NCI-H128 (cell line): ENCODE measurements at regions not wholly inside any gene's neighbourhood (a gene's known extent, or its start where the extent isn't known, plus 50 kb on each side); places are given as distances from the start of the nearest gene placed in this dataset.
"Not testable (repeated sequence)": the region's sequence is repeated elsewhere in the genome, so short reads cannot be mapped to it uniquely, and the experiment has no call there.

Experiments
- DNase-seq: peaks from one replicate; lab custom pipeline; 2025; ENCODE audit not compliant: unreplicated experiment; lab: John Stamatoyannopoulos, UW

DNA sequence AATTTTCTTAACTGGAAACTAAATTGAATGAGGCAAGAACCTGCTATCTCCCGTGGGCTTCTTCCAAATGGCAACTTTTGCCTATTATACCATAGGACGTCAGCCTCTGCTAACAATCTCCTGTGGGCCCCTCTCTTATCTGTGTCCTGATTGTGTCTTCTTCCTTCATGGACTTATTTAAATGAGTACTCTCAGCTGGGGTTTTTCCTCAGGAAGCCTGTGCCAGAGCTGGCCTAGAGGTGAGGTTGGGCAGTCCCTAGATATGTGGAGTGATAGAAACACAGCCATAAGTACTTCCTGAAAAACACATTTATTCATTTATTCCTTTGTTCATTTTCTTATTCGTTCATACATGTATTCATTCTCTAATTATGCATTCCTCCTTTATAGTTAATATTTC is 712.5 kb upstream of the SLIT2 start:
- DNase-seq: no peak

DNA sequence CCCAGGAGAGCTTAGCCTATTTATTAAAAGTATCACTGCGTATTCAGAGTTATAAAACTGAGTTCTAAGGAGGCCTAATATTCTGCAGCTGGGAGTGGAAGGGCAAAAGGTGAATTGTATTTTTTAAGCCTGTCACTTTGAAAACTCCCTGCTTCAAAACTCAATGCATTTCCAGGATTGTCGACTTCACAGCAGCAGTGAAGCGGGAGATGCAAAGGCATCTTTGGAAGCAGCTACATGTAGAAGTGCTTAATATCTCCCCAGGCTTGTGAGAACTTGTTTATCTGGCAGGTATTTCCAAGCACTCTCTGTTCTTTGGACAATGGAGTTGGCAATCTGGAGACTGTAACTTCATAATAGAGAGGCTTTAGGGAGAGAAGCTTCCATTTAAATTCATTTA is 717.5 kb upstream of the SLIT2 start:
- no peak for DNase-seq

DNA sequence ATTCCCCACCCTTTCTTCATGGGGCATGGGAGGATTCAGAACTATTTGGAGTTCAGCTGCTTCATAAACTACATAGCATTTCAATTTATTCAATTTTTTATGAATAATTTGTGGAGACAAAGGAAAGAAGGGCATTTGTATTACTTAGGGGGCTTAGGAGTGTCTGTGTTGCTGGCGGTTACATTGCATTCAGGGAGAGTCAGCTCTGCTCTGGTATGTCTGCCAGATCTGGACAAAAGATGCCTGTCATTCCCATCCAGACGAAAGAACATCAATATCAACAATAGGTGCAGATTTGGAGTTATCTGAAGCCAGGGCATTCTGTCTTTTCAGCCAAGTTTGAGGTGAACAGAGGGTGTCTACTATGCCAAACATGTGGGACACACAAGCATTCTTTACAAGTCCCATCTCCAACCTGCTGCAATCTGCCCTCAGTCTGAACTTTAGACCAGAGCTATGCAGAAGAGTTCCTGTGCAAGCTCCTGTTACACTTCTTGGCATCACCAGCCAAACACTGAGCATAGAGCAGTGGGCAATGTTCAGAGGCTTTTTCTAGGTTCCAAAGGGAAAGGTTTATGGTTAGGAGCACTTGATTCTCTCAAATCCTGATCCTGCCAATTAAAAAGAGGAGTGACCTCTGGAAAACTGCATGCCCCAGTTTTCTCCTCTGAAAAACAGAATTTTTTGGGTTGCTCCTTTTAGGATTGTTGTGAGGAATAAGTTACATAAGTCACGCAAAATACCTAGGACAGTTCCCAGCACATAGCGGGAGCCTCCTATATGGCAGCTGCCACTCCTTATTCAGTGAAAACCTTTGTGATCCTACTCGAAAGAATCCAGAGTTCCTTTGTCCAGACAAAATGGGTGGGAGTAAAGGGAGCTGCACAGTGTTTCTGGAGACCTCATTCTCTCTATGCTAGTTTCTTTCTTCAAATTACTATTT is 719.5 kb upstream of the SLIT2 start:
- DNase-seq: no peak

DNA sequence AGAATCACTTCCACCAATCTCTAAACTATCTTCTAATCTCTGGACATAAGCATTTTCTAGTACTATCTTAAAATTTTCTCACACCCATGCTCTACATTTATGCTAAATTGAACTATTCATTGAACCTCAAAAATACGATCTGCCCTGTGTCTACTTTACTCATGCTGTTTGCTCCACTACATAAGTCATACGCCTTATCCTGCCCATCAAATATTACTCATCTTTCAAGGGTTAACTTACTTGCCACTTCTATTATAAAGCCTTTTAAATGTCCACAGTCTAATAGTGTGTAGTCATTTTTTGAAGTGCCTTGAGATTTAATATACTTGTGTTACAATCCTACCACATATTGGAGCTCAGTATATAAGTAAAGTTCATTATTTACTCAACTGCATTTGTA is 727.7 kb upstream of the SLIT2 start:
- DNase-seq: no peak

DNA sequence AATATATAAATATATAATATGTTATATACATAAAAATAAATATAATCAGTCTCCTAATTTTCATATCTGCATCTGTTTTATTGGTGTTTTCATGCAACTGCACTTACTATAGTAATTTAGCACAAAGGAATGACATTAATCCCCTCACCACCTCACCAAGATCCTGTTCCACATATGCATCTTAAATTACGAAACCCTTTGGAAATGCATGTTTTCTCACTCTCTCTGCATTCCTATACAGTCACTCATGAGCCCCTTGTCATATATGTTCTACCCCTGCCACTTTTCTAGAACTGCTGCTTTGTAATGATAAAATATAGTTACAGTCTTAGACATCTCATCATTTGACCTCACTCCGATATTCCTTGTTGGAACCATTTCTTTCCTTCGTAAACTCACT is 728.7 kb upstream of the SLIT2 start:
- no peak for DNase-seq

DNA sequence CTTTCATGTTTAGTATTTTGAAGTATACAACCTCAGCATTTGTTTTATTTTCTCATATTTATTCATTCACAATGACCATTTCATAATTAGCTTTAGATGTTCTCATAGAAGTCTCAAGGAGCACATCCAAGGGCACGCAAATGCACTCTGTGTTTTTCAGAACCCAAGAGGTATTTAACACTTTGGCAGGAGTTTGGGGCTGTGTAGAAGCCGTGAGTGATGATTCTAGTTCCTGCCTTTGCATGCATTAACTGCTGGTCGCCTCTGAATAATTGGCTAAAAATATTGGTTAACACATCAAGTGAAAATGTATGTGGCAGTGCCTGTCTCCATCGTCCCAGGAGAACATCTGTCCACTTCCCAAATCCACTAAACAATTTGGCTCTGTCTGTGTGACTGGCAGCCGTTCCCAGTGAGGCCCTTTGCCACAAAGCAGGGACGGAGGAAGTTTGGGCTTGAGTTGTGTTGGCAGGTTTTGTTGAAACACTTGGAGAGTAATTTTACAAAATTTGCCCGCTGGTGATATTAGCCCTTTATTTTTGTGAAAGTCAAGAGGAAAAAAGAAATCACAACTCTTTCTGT is 730.7 kb upstream of the SLIT2 start:
- DNase-seq: no peak

DNA sequence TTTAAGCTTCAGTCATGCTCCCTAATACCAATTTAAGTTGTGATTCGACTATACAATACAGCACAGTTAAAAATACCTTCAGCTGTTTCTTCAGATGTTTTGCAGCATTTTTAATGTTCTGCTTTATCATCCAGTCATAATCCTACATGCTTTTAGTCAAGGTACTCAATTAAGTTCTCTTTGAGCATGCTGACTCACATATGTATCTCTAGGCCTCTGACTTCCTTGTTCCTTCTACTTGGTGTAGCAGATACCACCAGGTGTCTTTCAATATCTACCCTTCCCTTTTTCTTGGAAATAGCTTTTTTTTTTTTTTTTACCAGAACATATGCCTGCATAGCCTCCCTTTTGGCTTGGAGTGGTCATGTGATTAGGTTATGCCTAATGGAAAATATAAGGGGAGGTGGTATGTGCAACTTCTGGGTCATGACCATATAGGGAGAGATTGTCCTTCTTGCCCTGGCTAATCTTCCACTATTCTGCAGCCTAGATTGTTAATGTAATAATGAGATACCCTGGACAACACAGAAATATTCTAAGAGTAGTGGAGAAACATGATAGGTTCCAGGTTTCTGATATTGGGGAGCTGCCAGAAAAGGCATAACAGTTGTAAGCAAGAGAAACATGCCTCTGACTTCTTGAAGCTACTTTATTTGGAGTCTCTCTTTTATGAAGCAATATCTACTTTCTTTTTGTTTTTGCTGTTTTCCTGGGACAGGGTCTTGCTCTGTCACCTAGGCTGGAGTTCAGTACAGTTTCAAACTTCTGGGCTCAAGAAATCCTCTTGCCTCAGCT is 737.2 kb upstream of the SLIT2 start:
- DNase-seq: no peak

DNA sequence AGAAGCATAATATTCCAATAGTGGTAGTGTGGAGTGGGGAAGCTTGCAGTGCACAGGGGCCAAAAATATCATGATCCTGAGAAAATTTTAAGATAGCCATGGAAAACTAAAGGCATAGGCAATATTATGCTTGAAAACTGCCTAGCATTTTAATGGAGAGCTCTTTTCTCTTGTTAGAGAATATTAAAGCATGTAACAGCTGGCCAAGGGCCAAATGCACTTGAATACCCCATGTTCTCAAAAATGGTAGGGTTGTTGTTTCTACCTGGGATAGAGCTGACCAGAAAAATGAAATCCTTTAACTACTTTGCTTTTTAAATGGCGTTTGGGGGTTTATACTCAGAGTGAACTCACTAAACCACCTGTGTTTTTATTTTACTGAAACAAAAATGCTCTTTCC is 739.6 kb upstream of the SLIT2 start:
- DNase-seq: no peak

DNA sequence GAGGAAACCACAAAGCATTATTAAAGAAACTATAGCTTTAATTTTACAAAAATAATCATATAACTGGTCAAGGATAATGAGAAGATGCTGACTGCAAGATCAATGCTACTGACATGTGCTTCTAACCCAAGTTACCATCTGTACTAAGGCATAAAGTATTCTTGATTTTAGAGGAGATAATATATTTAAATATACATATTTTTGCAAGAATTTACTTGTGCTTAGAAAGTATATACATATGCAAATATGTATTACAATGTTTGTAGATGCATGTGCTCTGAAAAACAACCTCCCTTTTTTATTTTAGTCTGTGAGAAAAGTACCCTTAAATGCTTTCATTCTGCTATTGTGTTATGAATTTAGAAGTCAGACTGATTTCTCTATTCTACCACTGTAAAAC is 740.7 kb upstream of the SLIT2 start:
- no peak for DNase-seq

DNA sequence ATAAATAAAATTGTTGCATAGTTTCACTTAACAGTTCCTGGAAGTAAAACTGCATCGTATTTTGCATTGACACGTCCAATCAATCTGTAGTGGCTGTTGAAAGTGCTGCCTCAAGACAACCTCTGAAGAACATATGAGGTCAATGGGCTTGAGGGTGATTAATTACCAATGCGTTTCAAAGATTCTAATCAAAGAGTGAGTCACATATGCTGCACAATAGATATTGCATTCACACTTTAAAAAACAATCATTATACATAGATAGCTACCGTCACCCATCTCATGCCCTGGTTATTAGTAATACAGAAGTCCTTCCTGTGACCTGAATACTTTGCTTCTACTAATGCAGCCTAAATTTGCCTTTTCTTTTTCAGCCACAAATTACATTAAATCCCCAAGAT is 743.3 kb upstream of the SLIT2 start:
- DNase-seq: no peak

DNA sequence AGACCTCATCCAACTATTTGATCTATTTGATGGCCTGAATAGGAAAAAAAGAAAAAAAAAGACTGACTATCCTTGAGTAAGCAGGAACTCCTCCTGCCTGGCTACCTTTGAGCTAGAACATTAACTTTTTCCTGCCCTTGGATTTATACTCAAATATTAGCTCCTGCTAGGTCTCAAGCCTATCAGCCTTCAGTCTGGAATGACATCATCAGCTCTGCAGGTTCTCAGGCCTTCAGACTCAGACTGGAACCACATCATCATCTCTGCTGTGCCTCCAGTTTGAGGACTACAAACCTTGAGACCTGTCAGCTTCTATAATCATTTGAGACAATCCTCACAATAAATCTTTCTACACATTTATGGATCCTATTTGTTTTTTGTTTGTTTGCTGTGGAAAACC is 754.0 kb upstream of the SLIT2 start:
- no peak for DNase-seq

DNA sequence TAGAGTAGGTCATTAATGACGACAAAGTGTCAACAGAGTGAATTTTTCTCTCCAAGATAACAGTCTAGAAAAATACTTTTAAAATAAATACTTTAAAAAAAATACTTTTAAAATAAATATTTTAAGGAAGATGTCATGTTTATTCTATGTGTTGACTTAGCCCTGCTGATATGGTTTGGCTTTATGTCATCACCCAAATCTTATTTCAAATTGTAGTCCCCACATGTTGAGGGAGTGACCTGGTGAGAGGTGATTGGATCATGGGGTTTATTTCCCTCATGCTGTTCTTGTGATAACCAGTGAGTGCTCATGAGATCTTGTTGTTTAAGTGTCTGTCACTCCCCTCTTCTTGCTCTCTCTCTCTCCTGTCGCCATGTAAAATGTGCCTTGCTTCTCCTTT is 754.9 kb upstream of the SLIT2 start:
- no peak for DNase-seq

DNA sequence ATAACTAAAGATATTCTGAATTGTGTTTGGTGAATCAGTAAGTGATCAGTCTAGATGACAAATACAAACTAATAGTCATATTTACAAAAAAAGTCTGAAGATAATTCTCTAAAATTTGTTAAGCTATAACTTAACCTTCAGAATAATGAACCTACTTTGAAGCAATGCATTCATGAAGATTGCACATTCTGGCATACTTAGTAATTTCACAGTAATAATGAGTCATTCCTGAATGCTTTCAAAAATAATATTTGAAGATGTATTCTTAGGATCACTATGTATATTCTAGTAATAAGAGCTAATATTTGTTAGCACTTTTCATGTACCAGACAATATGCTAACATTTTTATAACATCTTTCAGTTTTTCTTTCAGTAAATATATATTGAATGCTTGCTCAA is 756.7 kb upstream of the SLIT2 start:
- DNase-seq: no peak

DNA sequence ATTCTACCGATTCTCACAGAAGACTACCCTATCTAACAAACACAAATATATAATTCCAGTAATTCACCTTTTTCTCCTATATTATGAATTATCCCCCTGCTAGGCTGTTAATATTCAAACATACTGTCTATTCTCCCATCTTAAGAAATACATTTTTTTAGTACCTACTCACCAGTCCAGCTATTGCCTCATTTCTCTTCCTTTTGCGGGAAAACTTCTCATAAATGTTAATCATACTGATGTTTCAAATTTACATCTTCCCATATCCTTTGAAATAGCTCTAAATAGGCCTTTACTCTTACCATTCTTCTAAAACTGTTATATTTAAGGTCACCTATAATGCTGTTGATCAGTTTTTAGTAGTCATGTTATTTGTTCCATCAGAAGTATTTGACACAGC is 759.1 kb upstream of the SLIT2 start:
- DNase-seq: no peak

DNA sequence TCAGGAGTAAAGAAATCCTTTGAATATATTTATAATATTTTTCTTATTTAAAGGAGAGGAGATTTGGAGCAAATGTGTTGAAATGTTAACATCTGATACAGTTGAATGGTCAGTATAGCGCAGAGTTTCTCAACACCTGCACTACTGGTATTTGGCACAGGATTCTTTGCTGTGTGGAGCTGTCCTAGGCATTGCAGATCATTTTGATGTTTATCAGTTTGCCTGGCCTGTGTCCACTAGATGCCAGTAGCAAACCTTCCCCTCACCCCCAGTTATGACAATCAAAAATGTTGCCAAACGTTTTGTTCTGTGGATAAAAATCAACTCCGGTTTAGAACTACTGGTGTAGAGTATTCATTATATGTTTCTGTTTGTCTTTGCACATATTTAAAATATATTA is 765.3 kb upstream of the SLIT2 start:
- DNase-seq: no peak

DNA sequence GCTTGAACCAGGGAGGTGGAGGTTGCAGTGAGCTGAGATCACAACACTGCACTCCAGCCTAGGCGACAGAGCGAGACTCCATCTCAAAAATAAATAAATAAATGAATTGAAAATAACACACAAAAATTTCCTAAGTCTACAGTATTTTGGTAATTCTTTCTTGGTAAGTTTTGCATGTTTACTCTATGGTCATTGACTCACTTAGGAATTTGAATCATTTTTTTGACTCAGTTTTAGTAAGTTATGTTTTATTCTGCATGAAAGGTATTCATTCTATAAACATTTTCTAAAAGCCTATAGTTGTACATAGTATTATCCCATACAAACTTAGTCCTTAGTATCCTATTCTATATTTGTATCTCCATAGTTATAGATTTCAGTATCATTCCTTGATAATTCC is 772.9 kb upstream of the SLIT2 start:
- DNase-seq: no peak

DNA sequence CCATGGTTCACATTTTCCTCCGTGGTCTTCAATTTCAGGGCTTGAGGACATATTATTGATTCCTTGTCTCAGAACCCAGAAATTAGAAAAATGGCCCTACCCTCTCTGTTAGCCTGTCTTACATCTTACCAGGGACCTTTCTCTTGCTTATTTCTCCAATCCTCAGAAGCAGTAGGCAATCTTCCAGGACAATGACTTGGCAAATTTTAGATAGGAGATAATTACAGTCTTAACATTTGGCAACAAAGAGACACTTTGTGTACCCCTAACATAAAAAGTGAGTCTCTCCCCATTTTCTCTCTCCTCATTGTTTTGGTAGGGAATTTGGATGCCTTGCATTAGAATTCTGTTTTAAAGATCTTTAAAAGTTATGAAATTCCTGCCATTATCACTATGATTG is 778.1 kb upstream of the SLIT2 start:
- no peak for DNase-seq

DNA sequence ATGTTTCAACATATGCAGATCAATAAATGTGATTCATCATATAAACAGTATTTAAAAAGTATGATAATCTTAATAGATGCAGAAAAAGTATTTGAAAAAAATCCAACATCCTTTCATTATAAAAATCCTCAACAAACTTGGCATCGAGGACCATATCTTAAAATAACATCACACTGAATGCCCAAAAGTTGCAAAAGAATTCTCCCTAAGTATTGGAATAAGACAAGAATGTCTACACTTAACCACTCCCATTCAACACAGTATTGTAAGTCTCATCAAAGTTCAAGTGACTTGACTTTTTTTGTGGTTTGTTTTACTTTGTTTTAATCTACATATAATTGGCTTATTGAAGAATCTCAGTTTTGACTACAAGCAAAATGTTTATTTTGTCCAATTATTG is 779.0 kb upstream of the SLIT2 start:
- DNase-seq: no peak

DNA sequence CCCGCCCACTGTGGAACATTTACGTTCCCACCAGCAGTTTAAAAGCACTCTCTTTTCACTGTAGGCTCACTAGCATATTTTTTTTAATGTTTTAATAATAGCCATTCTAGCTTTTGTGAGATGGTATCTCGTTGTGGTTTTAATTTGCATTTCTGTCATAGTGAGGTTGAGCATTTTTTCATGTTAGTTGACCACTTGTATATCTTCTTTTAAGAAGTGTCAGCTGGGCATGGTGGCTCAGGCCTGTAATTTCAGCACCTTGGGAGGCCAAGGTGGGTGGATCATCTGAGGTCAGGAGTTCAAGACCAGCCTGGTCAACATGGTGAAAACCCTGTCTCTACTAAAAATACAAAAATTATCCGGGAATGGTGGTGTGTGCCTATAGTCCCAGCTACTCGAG is 781.7 kb upstream of the SLIT2 start:
- not testable (repeated sequence) for DNase-seq

DNA sequence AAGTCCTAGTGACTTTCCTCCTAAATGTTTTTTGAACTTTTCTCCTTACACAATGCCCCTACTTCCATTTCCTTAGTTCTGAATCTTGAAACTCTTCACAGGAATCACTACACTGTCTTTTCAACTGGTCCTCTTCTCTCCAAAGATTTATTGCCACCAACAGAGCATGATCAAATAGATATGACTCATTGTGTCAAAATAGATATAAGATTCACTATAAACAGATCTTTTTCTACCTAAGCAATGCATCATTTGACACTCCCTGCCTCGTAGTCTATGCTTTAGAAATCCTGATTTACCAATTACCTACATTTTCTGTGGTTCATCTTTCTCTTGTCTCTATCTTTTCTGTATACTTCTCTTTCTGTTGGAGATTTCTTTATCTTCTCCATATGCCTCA is 789.6 kb upstream of the SLIT2 start:
- no peak for DNase-seq

DNA sequence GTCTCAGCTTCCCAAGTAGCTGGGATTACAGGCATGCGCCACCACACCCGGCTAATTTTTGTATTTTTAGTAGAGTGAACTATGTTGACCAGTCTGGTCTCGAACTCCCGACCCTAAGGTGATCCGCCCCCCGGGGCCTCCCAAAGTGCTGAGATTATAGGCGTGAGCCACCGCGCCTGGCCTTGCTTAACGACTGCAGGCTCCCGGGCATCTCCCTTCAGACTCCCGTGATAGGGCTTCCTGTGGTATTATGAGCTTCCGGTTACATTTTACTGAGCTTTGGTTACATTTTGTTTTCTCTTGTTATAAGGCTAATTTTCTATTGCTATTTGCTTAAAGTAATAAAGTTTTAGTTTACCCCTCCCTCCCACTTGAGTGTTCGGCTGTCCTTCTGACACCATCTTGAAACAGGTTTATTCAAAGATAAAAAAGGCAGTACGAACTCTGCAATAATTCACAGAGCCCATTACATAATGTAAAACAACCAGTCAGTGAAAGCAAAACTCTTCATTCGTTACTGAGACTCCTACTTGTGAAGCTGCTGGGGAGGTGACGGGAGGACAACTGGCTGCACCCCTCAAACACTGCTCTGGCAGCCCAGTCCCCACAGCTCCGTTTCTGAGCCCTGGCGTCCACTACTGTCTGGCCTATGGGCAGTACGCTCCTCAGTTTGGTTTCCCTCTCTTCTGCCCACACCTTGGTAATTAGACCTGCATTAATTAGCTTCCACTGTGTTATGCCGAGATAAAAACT is 795.7 kb upstream of the SLIT2 start:
- DNase-seq: no peak
